ENCODE measurements at regions not wholly inside any gene's neighbourhood (a gene's known extent, or its start where the extent isn't known, plus 50 kb on each side); places are given as distances from the start of the nearest gene placed in this dataset.

- H3K4me1 ChIP-seq (ENCODE audit: insufficient read depth, low read length): no peaks in the 10 kb centered on the region
- no peak overlapping the region for H3K9ac ChIP-seq (ENCODE audit: low read depth, low read length)
- H4K20me1 ChIP-seq (ENCODE audit: insufficient read depth, low read length): no peaks in the 10 kb centered on the region
- TF ChIP-seq, protein P1, sequence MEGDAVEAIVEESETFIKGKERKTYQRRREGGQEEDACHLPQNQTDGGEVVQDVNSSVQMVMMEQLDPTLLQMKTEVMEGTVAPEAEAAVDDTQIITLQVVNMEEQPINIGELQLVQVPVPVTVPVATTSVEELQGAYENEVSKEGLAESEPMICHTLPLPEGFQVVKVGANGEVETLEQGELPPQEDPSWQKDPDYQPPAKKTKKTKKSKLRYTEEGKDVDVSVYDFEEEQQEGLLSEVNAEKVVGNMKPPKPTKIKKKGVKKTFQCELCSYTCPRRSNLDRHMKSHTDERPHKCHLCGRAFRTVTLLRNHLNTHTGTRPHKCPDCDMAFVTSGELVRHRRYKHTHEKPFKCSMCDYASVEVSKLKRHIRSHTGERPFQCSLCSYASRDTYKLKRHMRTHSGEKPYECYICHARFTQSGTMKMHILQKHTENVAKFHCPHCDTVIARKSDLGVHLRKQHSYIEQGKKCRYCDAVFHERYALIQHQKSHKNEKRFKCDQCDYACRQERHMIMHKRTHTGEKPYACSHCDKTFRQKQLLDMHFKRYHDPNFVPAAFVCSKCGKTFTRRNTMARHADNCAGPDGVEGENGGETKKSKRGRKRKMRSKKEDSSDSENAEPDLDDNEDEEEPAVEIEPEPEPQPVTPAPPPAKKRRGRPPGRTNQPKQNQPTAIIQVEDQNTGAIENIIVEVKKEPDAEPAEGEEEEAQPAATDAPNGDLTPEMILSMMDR (IDR thresholded peaks at IDR 0.05; ENCODE audit: borderline replicate concordance, extremely low read depth, low read length, poor library complexity, severe bottlenecking): no peak
- TF ChIP-seq EZH2 (IDR thresholded peaks at IDR 0.05; ENCODE audit: borderline replicate concordance, low read depth, low read length, severe bottlenecking): no peak
- DNase-seq: no peak
- no peaks in the 10 kb centered on the region for H3K79me2 ChIP-seq (ENCODE audit: insufficient read depth, low read length)
- no peak overlapping the region for H3K4me3 ChIP-seq (ENCODE audit: low read depth in 1 of 2, low read length in 2 of 2)
- no peak overlapping the region for H3K4me2 ChIP-seq (ENCODE audit: insufficient read depth, low read length)
- H2AFZ ChIP-seq (ENCODE audit: low read depth, low read length): no peak overlapping the region
- H3K27ac ChIP-seq (ENCODE audit: low read length): no peak overlapping the region
- no peaks in the 10 kb centered on the region for H3K27me3 ChIP-seq (ENCODE audit: insufficient read depth, low read length, poor library complexity)
- H3K36me3 ChIP-seq (ENCODE audit: insufficient read depth, low read length): no peaks in the 10 kb centered on the region
- H3K9me3 ChIP-seq (ENCODE audit: insufficient read depth, low read length, severe bottlenecking): no peaks in the 10 kb centered on the region
- no peak for ATAC-seq (ENCODE audit: insufficient read depth, low read depth)
These were observed 161.8 kb upstream of the SPRED2 start for GRCh38 chr2:65594150-65594549.

GRCh38 chr2:65589667-65590066 lies 157.3 kb upstream of the SPRED2 start:
- H3K4me3 ChIP-seq (ENCODE audit: low read depth in 1 of 2, low read length in 2 of 2): no peak overlapping the region
- H3K4me2 ChIP-seq (ENCODE audit: insufficient read depth, low read length): no peak overlapping the region
- no peaks in the 10 kb centered on the region for H3K79me2 ChIP-seq (ENCODE audit: insufficient read depth, low read length)
- no peak overlapping the region for H3K9ac ChIP-seq (ENCODE audit: low read depth, low read length)
- H3K9me3 ChIP-seq (ENCODE audit: insufficient read depth, low read length, severe bottlenecking): no peaks in the 10 kb centered on the region
- H3K27ac ChIP-seq (ENCODE audit: low read length): no peak overlapping the region
- TF ChIP-seq, protein P1 (IDR thresholded peaks at IDR 0.05; ENCODE audit: borderline replicate concordance, extremely low read depth, low read length, poor library complexity, severe bottlenecking): no peak
- TF ChIP-seq EZH2 (IDR thresholded peaks at IDR 0.05; ENCODE audit: borderline replicate concordance, low read depth, low read length, severe bottlenecking): no peak
- no peak for ATAC-seq (ENCODE audit: insufficient read depth, low read depth)
- no peaks in the 10 kb centered on the region for H3K36me3 ChIP-seq (ENCODE audit: insufficient read depth, low read length)
- H3K4me1 ChIP-seq (ENCODE audit: insufficient read depth, low read length): no peaks in the 10 kb centered on the region
- no peak overlapping the region for H2AFZ ChIP-seq (ENCODE audit: low read depth, low read length)
- no peaks in the 10 kb centered on the region for H4K20me1 ChIP-seq (ENCODE audit: insufficient read depth, low read length)
- DNase-seq: no peak
- no peaks in the 10 kb centered on the region for H3K27me3 ChIP-seq (ENCODE audit: insufficient read depth, low read length, poor library complexity)

DNA sequence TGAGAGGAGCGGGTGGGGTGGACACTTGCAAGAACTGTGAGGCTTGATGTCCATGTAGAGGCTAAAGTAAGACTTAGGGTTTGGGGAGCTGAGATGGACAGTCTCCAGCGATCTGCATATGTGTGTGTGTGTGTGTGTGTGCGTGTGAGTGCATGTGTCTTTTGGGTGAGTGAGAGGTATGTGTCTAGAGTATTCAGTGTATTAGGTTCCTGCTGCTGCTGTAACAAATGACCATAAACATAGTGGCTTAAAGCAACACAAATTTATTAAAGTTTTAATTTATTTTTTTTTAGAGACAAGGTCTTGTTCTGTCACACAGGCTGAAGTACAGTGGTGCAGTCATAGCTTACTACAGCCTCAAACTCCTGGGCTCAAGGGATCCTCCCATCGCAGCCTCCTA lies 155.4 kb upstream of the SPRED2 start:
- no peak for DNase-seq
- no peaks in the 10 kb centered on the region for H4K20me1 ChIP-seq (ENCODE audit: insufficient read depth, low read length)

DNA sequence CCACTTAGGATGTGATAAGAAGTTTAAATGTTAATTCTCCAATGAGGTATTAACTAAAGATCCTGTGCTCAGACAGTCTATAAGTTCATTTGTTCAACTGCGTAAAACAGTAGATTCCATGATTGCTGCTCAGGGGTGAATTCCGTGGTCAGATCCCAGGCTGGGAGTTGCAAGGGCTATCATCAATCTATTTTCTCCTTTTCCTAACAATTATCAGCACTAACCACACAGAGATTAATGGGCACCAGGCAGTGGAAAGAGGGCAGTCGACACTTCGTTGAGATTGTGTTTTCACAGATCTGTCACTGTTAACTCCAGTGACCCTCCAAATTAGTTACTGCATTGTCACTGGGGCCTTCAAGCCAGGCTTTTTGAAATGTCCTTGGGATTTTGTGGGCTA lies 154.1 kb upstream of the SPRED2 start:
- no peak overlapping the region for H2AFZ ChIP-seq (ENCODE audit: low read depth, low read length)
- no peaks in the 10 kb centered on the region for H3K9me3 ChIP-seq (ENCODE audit: insufficient read depth, low read length, severe bottlenecking)
- H3K9ac ChIP-seq (ENCODE audit: low read depth, low read length): no peak overlapping the region
- no peaks in the 10 kb centered on the region for H4K20me1 ChIP-seq (ENCODE audit: insufficient read depth, low read length)
- no peaks in the 10 kb centered on the region for H3K27me3 ChIP-seq (ENCODE audit: insufficient read depth, low read length, poor library complexity)
- H3K4me3 ChIP-seq (ENCODE audit: low read depth in 1 of 2, low read length in 2 of 2): no peak overlapping the region
- ATAC-seq (ENCODE audit: insufficient read depth, low read depth) (no peak), DNase-seq (no peak)
- H3K36me3 ChIP-seq (ENCODE audit: insufficient read depth, low read length): no peaks in the 10 kb centered on the region
- H3K4me2 ChIP-seq (ENCODE audit: insufficient read depth, low read length): no peak overlapping the region
- H3K4me1 ChIP-seq (ENCODE audit: insufficient read depth, low read length): no peaks in the 10 kb centered on the region
- TF ChIP-seq EZH2 (IDR thresholded peaks at IDR 0.05; ENCODE audit: borderline replicate concordance, low read depth, low read length, severe bottlenecking): no peak
- TF ChIP-seq, protein P1 (IDR thresholded peaks at IDR 0.05; ENCODE audit: borderline replicate concordance, extremely low read depth, low read length, poor library complexity, severe bottlenecking): no peak
- H3K79me2 ChIP-seq (ENCODE audit: insufficient read depth, low read length): no peaks in the 10 kb centered on the region
- no peak overlapping the region for H3K27ac ChIP-seq (ENCODE audit: low read length)

More for the DNA sequence above, 155.4 kb upstream of the SPRED2 start:
- no peak for ATAC-seq (ENCODE audit: insufficient read depth, low read depth)
- Histone ChIP-seq H3K36me3 (ENCODE audit: insufficient read depth, low read length) (no peaks in the 10 kb centered on the region), H3K4me3 (ENCODE audit: low read depth in 1 of 2, low read length in 2 of 2) (no peak overlapping the region), H3K27me3 (ENCODE audit: insufficient read depth, low read length, poor library complexity) (no peaks in the 10 kb centered on the region), H3K4me1 (ENCODE audit: insufficient read depth, low read length) (no peaks in the 10 kb centered on the region), H3K27ac (ENCODE audit: low read length) (no peak overlapping the region), H3K9ac (ENCODE audit: low read depth, low read length) (no peak overlapping the region), H2AFZ (ENCODE audit: low read depth, low read length) (no peak overlapping the region), H3K9me3 (ENCODE audit: insufficient read depth, low read length, severe bottlenecking) (no peaks in the 10 kb centered on the region), H3K79me2 (ENCODE audit: insufficient read depth, low read length) (no peaks in the 10 kb centered on the region), H3K4me2 (ENCODE audit: insufficient read depth, low read length) (no peak overlapping the region)
- TF ChIP-seq EZH2 (IDR thresholded peaks at IDR 0.05; ENCODE audit: borderline replicate concordance, low read depth, low read length, severe bottlenecking): no peak
